Sigmoid colon (tissue), 6 donors: ENCODE measurements at regions not wholly inside any gene's neighbourhood (a gene's known extent, or its start where the extent isn't known, plus 50 kb on each side); places are given as distances from the start of the nearest gene placed in this dataset.

ENCODE experiments used
- DNase-seq: peaks from one replicate; pipeline ENCODE4 v3.0.0-alpha.2; 2019
- H3K27ac ChIP-seq, 4 donors: fragments of 200-600 bp; sonication (generic); one replicate each; pipeline ENCODE4 v1.5.1; 2016 to 2019; ENCODE audit warnings: mild to moderate bottlenecking in 1 of 4
- H3K27me3 ChIP-seq, 3 donors: fragments of 200-600 bp; sonication (generic); one replicate each; pipeline ENCODE4 v1.5.1; 2019; ENCODE audit warnings: mild to moderate bottlenecking in 1 of 3
- H3K36me3 ChIP-seq, 4 donors: fragments of 200-600 bp; sonication (generic); one replicate each; pipeline ENCODE4 v1.5.1; 2016 to 2019
- H3K4me1 ChIP-seq, 4 donors: fragments of 200-600 bp; sonication (generic); one replicate each; pipeline ENCODE4 v1.5.1; 2017 to 2019
- H3K4me3 ChIP-seq, 4 donors: fragments of 200-600 bp; sonication (generic); one replicate each; pipeline ENCODE4 v1.5.1; 2017 to 2019; ENCODE audit warnings: mild to moderate bottlenecking in 2 of 4, moderate library complexity in 1 of 4
- H3K9me3 ChIP-seq, 4 donors: fragments of 200-600 bp in 3 of 4; sonication (generic) in 3 of 4; one replicate each; pipeline versions ENCODE4 v1.5.1 to v1.6.1; 2013 to 2019
- CTCF ChIP-seq, 4 experiments: fragments of 450-650 bp in 3 of 4; fragments of 200-600 bp in 1 of 4; IDR thresholded peaks; one replicate each; pipeline ENCODE4 v1.5.1; 2016 to 2019; ENCODE audit warnings: antibody characterized with exemption in 4 of 4, mild to moderate bottlenecking in 3 of 4, moderate library complexity in 2 of 4
- EP300 ChIP-seq, 4 donors: sonication (generic); formaldehyde crosslinking; IDR thresholded peaks; one replicate each; pipeline ENCODE4 v1.6.1; 2017; ENCODE audit warnings: antibody characterized with exemption in 4 of 4
- POLR2A ChIP-seq, 2 donors: fragments of 450-650 bp; IDR thresholded peaks; one replicate each; pipeline ENCODE4 v1.6.1; 2016; ENCODE audit warnings: antibody characterized with exemption in 2 of 2, mild to moderate bottlenecking in 2 of 2, moderate library complexity in 2 of 2
- POLR2AphosphoS5 ChIP-seq, 4 donors: sonication (generic); formaldehyde crosslinking; IDR thresholded peaks; one replicate each; pipeline ENCODE4 v1.6.1; 2017; ENCODE audit warnings: antibody characterized with exemption in 4 of 4
- WGBS, 2 donors: extraction: QIAGEN DNeasy Blood & Tissue Kit; methylation state at CpG; one replicate each; pipeline ENCODE4 v1.1.7; 2013; 5-methylcytosine and 5-hydroxymethylcytosine counted together
- intact Hi-C: fragments of 100-400 bp; cut with DNase I; formaldehyde crosslinking; loops from one replicate; pipeline ENCODE4 v1.15.1; 2023
- donor health status: healthy with polysubstance abuse.
- donor health status: healthy.

- Histone ChIP-seq H3K27ac (no peak overlapping the region), H3K4me1 (no peaks in the 10 kb centered on the region), H3K27me3 (no peaks in the 10 kb centered on the region), H3K9me3 (no peaks in the 10 kb centered on the region), H3K36me3 (no peaks in the 10 kb centered on the region), H3K4me3 (no peak overlapping the region)
- no peak for DNase-seq
- TF ChIP-seq EP300 (IDR thresholded peaks at IDR 0.05) = no peak
- TF ChIP-seq CTCF (IDR thresholded peaks at IDR 0.05) = no peak
- no peak for TF ChIP-seq POLR2A (IDR thresholded peaks at IDR 0.05)
- TF ChIP-seq POLR2AphosphoS5 (IDR thresholded peaks at IDR 0.05) = no peak
- intact Hi-C loops = no loop called here
- 94 to 97% methylated on average over 1 of the region's 1 CpG for WGBS, 2 donors
Observed at GRCh38 chr3:151644020-151644620, 89.6 kb upstream of the AADACL2 start.

GRCh38 chr3:151639418-151639740 is 94.3 kb upstream of the AADACL2 start:
- intact Hi-C loops = no loop called here
- Histone ChIP-seq H3K4me3 (no peak overlapping the region), H3K27me3 (no peaks in the 10 kb centered on the region), H3K27ac (no peak overlapping the region), H3K36me3 (no peaks in the 10 kb centered on the region), H3K9me3 (no peaks in the 10 kb centered on the region), H3K4me1 (no peaks in the 10 kb centered on the region)
- DNase-seq = no peak
- TF ChIP-seq POLR2AphosphoS5 (IDR thresholded peaks at IDR 0.05) (no peak), EP300 (IDR thresholded peaks at IDR 0.05) (no peak), POLR2A (IDR thresholded peaks at IDR 0.05) (no peak), CTCF (IDR thresholded peaks at IDR 0.05) (no peak)
- WGBS, 2 donors = 62 to 76% methylated on average over 2 of the region's 2 CpGs

- Histone ChIP-seq H3K36me3 (no peaks in the 10 kb centered on the region), H3K27me3 (no peaks in the 10 kb centered on the region), H3K9me3 (no peaks in the 10 kb centered on the region), H3K27ac (no peak overlapping the region), H3K4me1 (no peaks in the 10 kb centered on the region), H3K4me3 (no peak overlapping the region)
- TF ChIP-seq POLR2A (IDR thresholded peaks at IDR 0.05) (no peak), POLR2AphosphoS5 (IDR thresholded peaks at IDR 0.05) (no peak), CTCF (IDR thresholded peaks at IDR 0.05) (no peak), EP300 (IDR thresholded peaks at IDR 0.05) (no peak)
- 27 to 53% methylated on average over 4 of the region's 4 CpGs for WGBS, 2 donors
- no peak for DNase-seq
- intact Hi-C loops = no loop called here
Observed at GRCh38 chr3:151638555-151639417, 94.9 kb upstream of the AADACL2 start.

- Histone ChIP-seq H3K4me1 (no peaks in the 10 kb centered on the region), H3K27ac (no peak overlapping the region), H3K27me3 (no peaks in the 10 kb centered on the region), H3K9me3 (no peaks in the 10 kb centered on the region), H3K36me3 (no peaks in the 10 kb centered on the region), H3K4me3 (no peak overlapping the region)
- TF ChIP-seq POLR2A (IDR thresholded peaks at IDR 0.05) = no peak
- no peak for TF ChIP-seq POLR2AphosphoS5 (IDR thresholded peaks at IDR 0.05)
- TF ChIP-seq EP300 (IDR thresholded peaks at IDR 0.05) = no peak
- TF ChIP-seq CTCF (IDR thresholded peaks at IDR 0.05) = no peak
- 89 to 90% methylated on average over 3 of the region's 3 CpGs for WGBS, 2 donors
- intact Hi-C loops = no loop called here
- no peak for DNase-seq
Observed at GRCh38 chr3:151635905-151636304, 97.8 kb upstream of the AADACL2 start.
